ENCODE measurements at regions not wholly inside any gene's neighbourhood (a gene's known extent, or its start where the extent isn't known, plus 50 kb on each side); places are given as distances from the start of the nearest gene placed in this dataset.

- Histone ChIP-seq H3K4me3 (no peak overlapping the region), H3K36me3 (no peaks in the 10 kb centered on the region), H3K9me3 (no peaks in the 10 kb centered on the region), H3K27ac (no peak overlapping the region), H3K27me3 (replicated peaks; ENCODE audit: insufficient read depth) (no peaks in the 10 kb centered on the region), H3K4me1 (ENCODE audit: control insufficient read depth in 1 of 2, low read depth in 2 of 2) (no peaks in the 10 kb centered on the region)
- TF ChIP-seq CTCF (IDR thresholded peaks at IDR 0.05): no peak
- no peak for ATAC-seq (ENCODE audit: insufficient number of reproducible peaks, low FRiP score, low read depth)
- no peak for DNase-seq (ENCODE audit: low spot score)
Observed at GRCh38 chr5:18970000-18970399, 1018.0 kb downstream of the CDH18 start.

- no peaks in the 10 kb centered on the region for H3K9me3 ChIP-seq
- H3K36me3 ChIP-seq: no peaks in the 10 kb centered on the region
- no peak for TF ChIP-seq CTCF (IDR thresholded peaks at IDR 0.05)
- DNase-seq (ENCODE audit: low spot score): no peak
- H3K27me3 ChIP-seq (replicated peaks; ENCODE audit: insufficient read depth): no peaks in the 10 kb centered on the region
- no peak overlapping the region for H3K4me3 ChIP-seq
- H3K27ac ChIP-seq: no peak overlapping the region
- no peak for ATAC-seq (ENCODE audit: insufficient number of reproducible peaks, low FRiP score, low read depth)
- H3K4me1 ChIP-seq (ENCODE audit: control insufficient read depth in 1 of 2, low read depth in 2 of 2): no peaks in the 10 kb centered on the region
Observed at GRCh38 chr5:18972177-18972576, 1015.8 kb downstream of the CDH18 start.

DNA sequence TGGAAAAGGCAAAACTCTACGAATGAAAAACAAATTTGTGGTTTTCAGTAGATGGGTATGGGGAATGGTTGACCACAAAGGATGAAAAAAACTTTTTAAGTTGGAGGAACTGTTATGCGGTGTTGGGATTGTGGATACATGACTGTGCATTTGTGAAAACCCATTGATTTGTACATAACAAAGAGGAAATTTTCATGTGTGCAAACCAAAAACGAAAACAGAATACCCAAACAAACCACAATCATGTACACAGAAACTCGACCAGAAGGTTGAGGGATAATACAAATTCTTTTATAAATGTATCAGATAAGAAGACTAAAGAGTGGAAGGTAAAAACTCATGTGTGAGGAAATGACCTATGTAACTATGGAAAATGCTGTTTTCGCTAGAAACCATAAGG lies 1012.4 kb downstream of the CDH18 start:
- no peaks in the 10 kb centered on the region for H3K27me3 ChIP-seq (replicated peaks; ENCODE audit: insufficient read depth)
- H3K4me3 ChIP-seq: no peak overlapping the region
- ATAC-seq (ENCODE audit: insufficient number of reproducible peaks, low FRiP score, low read depth) (no peak), DNase-seq (ENCODE audit: low spot score) (no peak)
- H3K4me1 ChIP-seq (ENCODE audit: control insufficient read depth in 1 of 2, low read depth in 2 of 2): no peaks in the 10 kb centered on the region
- no peak for TF ChIP-seq CTCF (IDR thresholded peaks at IDR 0.05)
- no peak overlapping the region for H3K27ac ChIP-seq
- H3K9me3 ChIP-seq: no peaks in the 10 kb centered on the region
- H3K36me3 ChIP-seq: no peaks in the 10 kb centered on the region

DNA sequence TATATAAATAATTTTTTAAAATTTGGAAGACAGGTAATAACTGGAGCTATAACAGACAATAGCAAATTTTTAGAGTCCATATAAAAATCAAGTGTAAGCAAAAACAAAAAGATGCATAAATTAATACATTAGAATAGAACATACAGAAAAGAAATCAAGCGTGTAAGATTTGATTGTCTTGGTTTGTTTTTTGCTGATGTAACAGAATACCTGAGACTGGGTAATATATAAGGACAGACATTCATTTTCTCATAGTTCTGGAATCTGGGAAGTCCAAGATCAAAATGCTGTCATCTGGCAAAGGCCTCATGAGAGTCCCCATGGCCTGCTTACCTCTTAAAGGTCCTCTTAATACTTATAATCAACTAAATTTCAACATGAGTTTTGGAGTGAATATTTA lies 1010.1 kb downstream of the CDH18 start:
- TF ChIP-seq CTCF (IDR thresholded peaks at IDR 0.05): no peak
- Histone ChIP-seq H3K27me3 (replicated peaks; ENCODE audit: insufficient read depth) (no peaks in the 10 kb centered on the region), H3K9me3 (no peaks in the 10 kb centered on the region), H3K36me3 (no peaks in the 10 kb centered on the region), H3K4me1 (ENCODE audit: control insufficient read depth in 1 of 2, low read depth in 2 of 2) (no peaks in the 10 kb centered on the region), H3K27ac (no peak overlapping the region), H3K4me3 (no peak overlapping the region)
- DNase-seq (ENCODE audit: low spot score) (no peak), ATAC-seq (ENCODE audit: insufficient number of reproducible peaks, low FRiP score, low read depth) (no peak)

DNA sequence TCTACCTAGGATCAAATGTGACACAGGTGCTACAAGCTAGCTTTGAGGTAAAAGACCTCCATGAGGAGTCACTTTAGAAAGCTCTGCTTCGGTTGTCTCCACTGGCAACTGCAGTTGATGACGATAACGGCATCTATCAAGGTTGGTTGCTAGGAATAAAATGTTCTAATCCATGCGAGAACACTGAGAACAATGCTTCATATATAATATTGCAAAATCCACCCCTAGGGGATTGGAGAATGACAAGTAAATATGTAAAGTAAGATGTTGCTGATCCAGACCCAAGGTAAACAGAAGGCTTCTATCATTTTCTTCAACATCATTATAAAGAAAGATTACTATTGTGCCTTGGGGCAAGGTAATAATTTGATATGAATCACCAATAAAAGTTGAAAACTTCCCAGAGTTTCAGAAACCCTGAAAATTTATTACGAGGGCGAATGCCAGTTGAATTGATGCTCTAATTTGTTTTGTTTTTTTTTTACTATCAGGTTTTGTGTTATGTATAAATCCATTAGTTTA lies 1003.4 kb downstream of the CDH18 start:
- no peak for ATAC-seq (ENCODE audit: insufficient number of reproducible peaks, low FRiP score, low read depth)

More for the DNA sequence above, 1003.4 kb downstream of the CDH18 start:
- Histone ChIP-seq H3K4me3 (no peak overlapping the region), H3K4me1 (ENCODE audit: control insufficient read depth in 1 of 2, low read depth in 2 of 2) (no peaks in the 10 kb centered on the region), H3K36me3 (no peaks in the 10 kb centered on the region), H3K9me3 (no peaks in the 10 kb centered on the region), H3K27ac (no peak overlapping the region), H3K27me3 (replicated peaks; ENCODE audit: insufficient read depth) (no peaks in the 10 kb centered on the region)
- TF ChIP-seq CTCF (IDR thresholded peaks at IDR 0.05): no peak
- DNase-seq (ENCODE audit: low spot score): no peak
